ENCODE measurements at regions not wholly inside any gene's neighbourhood (a gene's known extent, or its start where the extent isn't known, plus 50 kb on each side); places are given as distances from the start of the nearest gene placed in this dataset.

DNA sequence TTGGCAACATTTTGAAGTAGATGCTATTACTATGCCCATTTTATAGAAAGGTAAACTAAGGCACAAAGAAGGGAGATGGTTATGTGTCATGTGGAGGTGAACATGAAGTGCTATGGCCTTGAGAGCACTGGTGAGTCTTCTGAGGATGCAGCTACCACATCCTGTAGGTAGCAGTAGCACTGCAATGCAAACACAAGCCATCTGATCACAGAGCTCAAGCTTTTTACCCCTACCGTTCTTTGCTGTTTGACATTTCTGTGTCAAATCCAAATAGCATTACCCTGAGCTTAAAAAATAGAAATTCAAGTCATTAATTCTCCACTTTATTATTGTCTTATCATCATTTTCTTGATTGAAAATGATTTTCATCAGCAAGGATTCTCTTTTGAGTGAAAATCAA lies 382.9 kb downstream of the KCTD12 start:
- H3K27ac ChIP-seq = no peak overlapping the region

GRCh38 chr13:76500894-76501293 lies 385.3 kb downstream of the KCTD12 start:
- TF ChIP-seq, protein P1, sequence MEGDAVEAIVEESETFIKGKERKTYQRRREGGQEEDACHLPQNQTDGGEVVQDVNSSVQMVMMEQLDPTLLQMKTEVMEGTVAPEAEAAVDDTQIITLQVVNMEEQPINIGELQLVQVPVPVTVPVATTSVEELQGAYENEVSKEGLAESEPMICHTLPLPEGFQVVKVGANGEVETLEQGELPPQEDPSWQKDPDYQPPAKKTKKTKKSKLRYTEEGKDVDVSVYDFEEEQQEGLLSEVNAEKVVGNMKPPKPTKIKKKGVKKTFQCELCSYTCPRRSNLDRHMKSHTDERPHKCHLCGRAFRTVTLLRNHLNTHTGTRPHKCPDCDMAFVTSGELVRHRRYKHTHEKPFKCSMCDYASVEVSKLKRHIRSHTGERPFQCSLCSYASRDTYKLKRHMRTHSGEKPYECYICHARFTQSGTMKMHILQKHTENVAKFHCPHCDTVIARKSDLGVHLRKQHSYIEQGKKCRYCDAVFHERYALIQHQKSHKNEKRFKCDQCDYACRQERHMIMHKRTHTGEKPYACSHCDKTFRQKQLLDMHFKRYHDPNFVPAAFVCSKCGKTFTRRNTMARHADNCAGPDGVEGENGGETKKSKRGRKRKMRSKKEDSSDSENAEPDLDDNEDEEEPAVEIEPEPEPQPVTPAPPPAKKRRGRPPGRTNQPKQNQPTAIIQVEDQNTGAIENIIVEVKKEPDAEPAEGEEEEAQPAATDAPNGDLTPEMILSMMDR (conservative IDR thresholded peaks at IDR 0.05) = no peak
- no peak overlapping the region for H3K27ac ChIP-seq

More for the DNA sequence above, 382.9 kb downstream of the KCTD12 start:
- TF ChIP-seq, protein P1 (conservative IDR thresholded peaks at IDR 0.05) = no peak

DNA sequence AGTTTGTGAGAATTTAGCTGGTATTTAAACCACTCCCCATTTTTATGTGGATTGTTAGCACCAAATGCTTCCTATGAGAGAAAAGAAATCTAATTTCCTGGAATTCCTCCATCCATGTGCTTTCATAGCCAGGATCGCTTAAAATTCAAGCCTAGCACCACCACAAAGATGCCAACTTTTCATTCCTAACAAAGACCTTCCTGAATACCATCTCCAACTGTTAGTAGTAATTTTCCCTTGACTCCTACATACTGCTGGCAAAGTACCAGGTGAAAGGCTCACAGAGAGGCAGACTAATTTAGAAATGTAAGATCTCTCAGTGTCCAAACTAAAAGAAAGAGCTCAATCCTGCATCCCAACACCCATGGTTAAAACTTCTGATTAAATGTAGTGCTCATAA lies 386.3 kb downstream of the KCTD12 start:
- TF ChIP-seq, protein P1 (conservative IDR thresholded peaks at IDR 0.05) = no peak

GRCh38 chr13:76489274-76489673 lies 396.9 kb downstream of the KCTD12 start:
- TF ChIP-seq, protein P1 (conservative IDR thresholded peaks at IDR 0.05) = no peak
- H3K27ac ChIP-seq = no peak overlapping the region

More for the DNA sequence above, 386.3 kb downstream of the KCTD12 start:
- H3K27ac ChIP-seq = no peak overlapping the region

- H3K27ac ChIP-seq = no peak overlapping the region
- TF ChIP-seq, protein P1 (conservative IDR thresholded peaks at IDR 0.05) = no peak
Observed at GRCh38 chr13:76481738-76482137, 404.5 kb downstream of the KCTD12 start.

DNA sequence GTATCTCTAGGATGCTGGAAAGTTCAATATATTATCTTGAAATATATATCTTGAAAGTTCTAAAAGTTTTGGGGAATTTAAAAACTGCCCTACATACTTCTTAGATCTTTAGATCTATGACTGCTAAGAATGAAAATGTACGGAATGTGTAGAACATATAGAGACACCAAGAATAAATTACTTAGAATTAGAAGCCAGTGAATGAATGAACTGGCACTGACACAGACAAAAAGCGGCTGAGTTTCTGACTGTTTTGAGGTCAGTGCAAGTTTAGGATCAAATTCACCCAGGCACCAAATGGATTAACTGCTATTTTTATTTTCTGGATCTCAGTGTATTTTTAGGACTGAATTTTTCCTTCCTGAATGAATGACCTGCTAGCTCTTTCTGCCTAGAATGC lies 411.2 kb downstream of the KCTD12 start:
- TF ChIP-seq, protein P1 (conservative IDR thresholded peaks at IDR 0.05) = no peak
- no peak overlapping the region for H3K27ac ChIP-seq

DNA sequence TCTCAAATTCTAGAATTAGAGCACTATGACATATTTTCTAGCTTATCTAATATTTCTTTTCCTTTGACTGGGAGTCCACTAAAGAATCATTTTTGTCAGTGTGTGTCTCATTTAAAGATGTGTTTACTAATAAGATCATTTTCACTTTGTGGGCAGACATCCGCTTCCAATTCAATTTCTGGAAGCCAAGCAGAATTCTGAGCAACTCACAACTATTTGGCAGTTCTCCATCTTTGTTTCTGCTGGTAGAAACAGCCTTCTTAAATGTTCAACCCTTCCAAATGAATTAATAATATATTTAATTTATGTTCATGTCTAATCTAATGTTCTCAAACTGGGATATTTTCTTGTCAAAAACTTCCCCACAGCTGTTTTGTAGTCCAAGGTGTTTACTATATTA lies 411.8 kb downstream of the KCTD12 start:
- no peak overlapping the region for H3K27ac ChIP-seq
- TF ChIP-seq, protein P1 (conservative IDR thresholded peaks at IDR 0.05) = no peak

All from VCaP (cell line).